GM10248 (cell line): ENCODE measurements at regions not wholly inside any gene's neighbourhood (a gene's known extent, or its start where the extent isn't known, plus 50 kb on each side); places are given as distances from the start of the nearest gene placed in this dataset.

Experiments
- CTCF ChIA-PET: fragments of 300-600 bp; sonication (Branson Sonifier 250); formaldehyde crosslinking; extraction: SDS; loops from one replicate; lab custom pipeline; 2021; ENCODE audit warnings: antibody characterized with exemption; lab: Yijun Ruan, JAX
- POLR2A ChIA-PET: fragments of 350-650 bp; sonication (Branson Sonifier 250); formaldehyde crosslinking; extraction: SDS; loops from one replicate; lab custom pipeline; 2020; ENCODE audit warnings: antibody characterized with exemption; lab: Yijun Ruan, JAX
- DNase-seq: peaks from one replicate; pipeline ENCODE4 v3.0.0; 2012; ENCODE audit errors: extremely low spot score
- TF ChIP-seq, protein P1 (sequence below): IDR thresholded peaks from 2 replicates; pipeline ENCODE4 v1.5.1; 2012; ENCODE audit warnings: mild to moderate bottlenecking, low read depth; ENCODE audit errors: extremely low read depth, missing control alignments, control extremely low read depth

DNA sequence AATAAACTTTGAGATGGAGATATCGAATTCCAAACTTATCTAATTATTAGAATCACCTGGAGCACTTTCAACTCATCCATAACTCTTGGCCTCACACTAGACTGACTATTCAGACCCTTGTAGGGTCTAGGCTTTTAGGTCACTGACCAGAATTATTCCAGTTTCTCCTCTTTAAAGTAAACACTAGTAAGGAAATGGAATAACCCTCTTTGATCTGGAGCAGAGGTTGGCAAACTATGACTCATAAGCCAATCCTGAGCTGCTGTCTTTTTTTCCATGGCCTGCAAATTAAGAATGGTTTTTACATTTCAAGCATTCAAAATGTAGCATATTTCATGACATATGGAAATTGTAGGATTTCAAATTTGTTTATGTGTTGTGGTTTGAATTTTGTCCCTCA, 1601.9 kb downstream of the REEP3 start:
- CTCF ChIA-PET = interaction anchor here (1.6 kb wide), 1 partner anchor 23 kb away, joined by 3 read pairs; no protein-coding TSS in a partner anchor
- POLR2A ChIA-PET = no interaction called here
- DNase-seq = no peak
- TF ChIP-seq, protein P1, sequence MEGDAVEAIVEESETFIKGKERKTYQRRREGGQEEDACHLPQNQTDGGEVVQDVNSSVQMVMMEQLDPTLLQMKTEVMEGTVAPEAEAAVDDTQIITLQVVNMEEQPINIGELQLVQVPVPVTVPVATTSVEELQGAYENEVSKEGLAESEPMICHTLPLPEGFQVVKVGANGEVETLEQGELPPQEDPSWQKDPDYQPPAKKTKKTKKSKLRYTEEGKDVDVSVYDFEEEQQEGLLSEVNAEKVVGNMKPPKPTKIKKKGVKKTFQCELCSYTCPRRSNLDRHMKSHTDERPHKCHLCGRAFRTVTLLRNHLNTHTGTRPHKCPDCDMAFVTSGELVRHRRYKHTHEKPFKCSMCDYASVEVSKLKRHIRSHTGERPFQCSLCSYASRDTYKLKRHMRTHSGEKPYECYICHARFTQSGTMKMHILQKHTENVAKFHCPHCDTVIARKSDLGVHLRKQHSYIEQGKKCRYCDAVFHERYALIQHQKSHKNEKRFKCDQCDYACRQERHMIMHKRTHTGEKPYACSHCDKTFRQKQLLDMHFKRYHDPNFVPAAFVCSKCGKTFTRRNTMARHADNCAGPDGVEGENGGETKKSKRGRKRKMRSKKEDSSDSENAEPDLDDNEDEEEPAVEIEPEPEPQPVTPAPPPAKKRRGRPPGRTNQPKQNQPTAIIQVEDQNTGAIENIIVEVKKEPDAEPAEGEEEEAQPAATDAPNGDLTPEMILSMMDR = no peak

- DNase-seq = no peak
- POLR2A ChIA-PET = no interaction called here
- TF ChIP-seq, protein P1 = no peak
- CTCF ChIA-PET = interaction anchor here (1.2 kb wide), 1 partner anchor 14 kb away, joined by 3 read pairs; no protein-coding TSS in a partner anchor
Observed at GRCh38 chr10:65125212-65125611, 1604.0 kb downstream of the REEP3 start.

GRCh38 chr10:65126288-65126687, 1605.1 kb downstream of the REEP3 start:
- DNase-seq = no peak
- TF ChIP-seq, protein P1 = no peak
- ChIA-PET POLR2A (no interaction called here), CTCF (no interaction called here)

DNA sequence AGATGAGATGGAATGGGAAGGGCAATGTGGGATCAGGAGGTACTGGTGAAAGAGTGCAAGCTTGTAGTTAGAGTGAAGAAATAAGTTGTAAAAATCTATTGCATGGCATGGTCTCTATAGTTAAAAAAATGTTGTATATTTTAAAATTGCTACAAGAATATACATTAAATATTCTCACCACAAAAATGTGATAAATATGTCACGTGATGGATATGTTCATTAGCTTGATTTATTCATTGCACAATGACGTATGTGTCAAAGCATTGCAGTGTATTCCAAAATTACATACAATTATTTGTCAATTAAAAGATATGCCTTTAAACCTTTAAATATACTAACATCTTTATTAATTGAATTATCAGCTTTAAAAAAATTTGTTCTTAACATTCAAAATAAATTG, 1607.1 kb downstream of the REEP3 start:
- no peak for DNase-seq
- ChIA-PET CTCF (no interaction called here), POLR2A (no interaction called here)
- TF ChIP-seq, protein P1 = no peak

DNA sequence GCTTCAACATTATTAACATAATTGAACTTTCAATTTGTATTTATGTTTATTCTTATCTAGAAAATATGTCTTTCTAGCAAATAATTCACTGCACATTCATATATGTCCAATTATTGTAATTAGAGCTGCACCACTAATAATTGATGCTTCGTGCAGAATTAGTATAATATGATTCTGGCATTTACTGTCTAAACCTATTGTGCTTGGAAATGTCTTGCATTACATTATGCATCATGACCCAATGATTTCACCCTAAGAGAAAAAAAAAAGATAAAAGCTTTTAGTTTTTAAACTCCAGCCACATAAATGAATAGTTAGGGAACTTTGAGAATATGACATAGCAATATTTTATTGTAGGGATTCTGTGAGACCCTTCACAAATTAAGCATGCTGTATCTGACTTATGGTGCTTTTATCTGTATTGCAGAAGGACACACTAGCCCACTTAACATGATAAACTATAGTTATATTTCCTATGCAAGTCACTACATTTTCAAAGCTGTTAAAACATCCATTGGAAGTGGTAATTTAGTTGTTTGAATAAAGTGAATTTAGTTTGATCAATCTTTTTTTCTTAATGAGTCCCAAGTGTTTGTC, 1609.1 kb downstream of the REEP3 start:
- CTCF ChIA-PET = no interaction called here
- POLR2A ChIA-PET = no interaction called here
- TF ChIP-seq, protein P1 = no peak
- DNase-seq = no peak

DNA sequence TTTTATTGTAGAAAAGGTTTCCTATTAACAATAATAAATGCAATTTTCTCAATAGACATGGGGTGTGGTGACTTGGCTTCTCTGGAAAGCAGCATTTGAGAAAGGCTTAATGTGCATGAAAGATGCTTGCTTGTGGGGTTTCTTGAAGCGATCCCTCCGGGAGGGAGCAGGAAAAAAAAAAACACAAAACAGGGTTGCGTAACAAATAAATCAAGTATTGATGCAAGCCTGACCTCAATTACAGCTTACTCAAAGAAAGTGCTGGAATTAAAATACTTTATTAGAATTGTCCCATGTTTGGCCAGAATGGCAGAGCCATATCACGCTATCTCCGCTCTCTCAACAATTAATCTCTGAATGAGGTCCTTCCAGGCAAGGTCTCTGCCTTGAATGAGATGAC, 1612.5 kb downstream of the REEP3 start:
- POLR2A ChIA-PET = no interaction called here
- CTCF ChIA-PET = no interaction called here
- TF ChIP-seq, protein P1 = no peak
- DNase-seq = no peak
